HFF-Myc (cell line): ENCODE measurements at regions not wholly inside any gene's neighbourhood (a gene's known extent, or its start where the extent isn't known, plus 50 kb on each side); places are given as distances from the start of the nearest gene placed in this dataset.

Experiments used
- DNase-seq: peaks from one replicate; pipeline ENCODE4 v3.0.0-alpha.2; 2011; ENCODE audit warnings: low read depth; ENCODE audit errors: extremely low read depth
- H3K4me3 ChIP-seq: replicated peaks from 2 replicates; pipeline ENCODE4 v1.5.1; 2011; ENCODE audit warnings: low read depth, mild to moderate bottlenecking, control low read depth, low read length
- CTCF ChIP-seq: IDR thresholded peaks from 2 replicates; pipeline ENCODE4 v1.5.1; 2012; ENCODE audit warnings: mild to moderate bottlenecking, low read depth, low read length, control low read depth; ENCODE audit errors: missing control alignments

GRCh38 chr2:19763731-19764130 is 138.1 kb downstream of the TTC32 start:
- no peak overlapping the region for H3K4me3 ChIP-seq
- no peak for DNase-seq
- TF ChIP-seq CTCF = no peak

- no peak for DNase-seq
- no peak for TF ChIP-seq CTCF
- H3K4me3 ChIP-seq = no peak overlapping the region
Observed at GRCh38 chr2:19762959-19763605, 138.7 kb downstream of the TTC32 start.

- TF ChIP-seq CTCF = no peak
- H3K4me3 ChIP-seq = no peak overlapping the region
- DNase-seq = no peak
Observed at GRCh38 chr2:19762142-19762541, 139.6 kb downstream of the TTC32 start.

- no peak for TF ChIP-seq CTCF
- H3K4me3 ChIP-seq = no peak overlapping the region
- DNase-seq = no peak
Observed at GRCh38 chr2:19759880-19760279, 141.9 kb downstream of the TTC32 start.

GRCh38 chr2:19758658-19759057 is 143.1 kb downstream of the TTC32 start:
- TF ChIP-seq CTCF = no peak
- no peak for DNase-seq
- no peak overlapping the region for H3K4me3 ChIP-seq

GRCh38 chr2:19757586-19757985 is 144.2 kb downstream of the TTC32 start:
- H3K4me3 ChIP-seq = no peak overlapping the region
- TF ChIP-seq CTCF = no peak
- no peak for DNase-seq

- H3K4me3 ChIP-seq = no peak overlapping the region
- DNase-seq = no peak
- TF ChIP-seq CTCF = no peak
Observed at GRCh38 chr2:19754907-19755306, 146.9 kb downstream of the TTC32 start.
